HCT116 (cell line): ENCODE measurements at regions not wholly inside any gene's neighbourhood (a gene's known extent, or its start where the extent isn't known, plus 50 kb on each side); places are given as distances from the start of the nearest gene placed in this dataset.

Source experiments
- CBX3 ChIP-seq: IDR thresholded peaks from 2 replicates; pipeline ENCODE4 v1.6.1; 2012; ENCODE audit warnings: low read depth
- CEBPB ChIP-seq: IDR thresholded peaks from 2 replicates; pipeline ENCODE4 v1.6.1; 2012; ENCODE audit warnings: low read depth
- CTCF ChIP-seq, 3 experiments: fragments of 200-600 bp in 1 of 3; sonication (generic) in 1 of 3; IDR thresholded peaks in 2 of 3; conservative IDR thresholded peaks in 1 of 3; 2 replicates each; pipeline ENCODE4 v1.5.1; 2012 to 2017; ENCODE audit warnings: low read depth in 2 of 3, low read length in 2 of 3, antibody characterized with exemption in 1 of 3, borderline replicate concordance in 1 of 3, control low read depth in 1 of 3, mild to moderate bottlenecking in 1 of 3, mixed read lengths in 1 of 3, mixed run types in 1 of 3, moderate library complexity in 1 of 3; ENCODE audit not compliant: insufficient read depth in 1 of 3
- EZH2 ChIP-seq: fragments of 200-600 bp; sonication (generic); IDR thresholded peaks from 2 replicates; pipeline ENCODE4 v1.6.1; 2017; ENCODE audit warnings: antibody characterized with exemption, mixed run types
- FOSL1 ChIP-seq: IDR thresholded peaks from 2 replicates; pipeline ENCODE4 v1.6.1; 2012; ENCODE audit warnings: low read depth
- MAX ChIP-seq: IDR thresholded peaks from 2 replicates; pipeline ENCODE4 v1.6.1; 2012
- POLR2A ChIP-seq: IDR thresholded peaks from 2 replicates; pipeline ENCODE4 v1.7.0; 2011; ENCODE audit warnings: borderline replicate concordance; ENCODE audit not compliant: insufficient read depth, insufficient read length; ENCODE audit errors: extremely low read depth
- POLR2AphosphoS5 ChIP-seq: IDR thresholded peaks from 2 replicates; pipeline ENCODE4 v1.6.1; 2011; ENCODE audit warnings: mild to moderate bottlenecking, low read depth, low read length, moderate library complexity
- REST ChIP-seq: IDR thresholded peaks from 2 replicates; pipeline ENCODE4 v1.6.1; 2012; ENCODE audit warnings: low read depth
- SIN3A ChIP-seq: IDR thresholded peaks from 2 replicates; pipeline ENCODE4 v1.6.1; 2012; ENCODE audit warnings: low read depth
- TCF7L2 ChIP-seq: IDR thresholded peaks from 2 replicates; pipeline ENCODE4 v1.7.0; 2011; ENCODE audit warnings: borderline replicate concordance, inconsistent platforms; ENCODE audit not compliant: insufficient read depth, insufficient read length; ENCODE audit errors: extremely low read depth
- ZNF274 ChIP-seq: fragments of 200-500 bp; sonication (Bioruptor generic); IDR thresholded peaks from 2 replicates; pipeline ENCODE4 v1.6.1; 2014; ENCODE audit warnings: mild to moderate bottlenecking, low read depth, low read length, inconsistent platforms

GRCh38 chr3:147809206-147809605 is 400.0 kb downstream of the ZIC1 start:
- TF ChIP-seq SIN3A (no peak), POLR2A (no peak), CTCF (IDR thresholded peaks at IDR 0.05 in 2 of 3, conservative IDR thresholded peaks at IDR 0.05 in 1 of 3; ENCODE audit: borderline replicate concordance in 1 of 3, insufficient read depth in 1 of 3, low read depth in 2 of 3, low read length in 2 of 3) (no peak), FOSL1 (no peak), REST (no peak), EZH2 (no peak), POLR2AphosphoS5 (no peak), CBX3 (no peak), MAX (no peak), CEBPB (no peak), TCF7L2 (no peak), ZNF274 (no peak)
